Tibial nerve (tissue), 4 donors: ENCODE measurements at regions not wholly inside any gene's neighbourhood (a gene's known extent, or its start where the extent isn't known, plus 50 kb on each side); places are given as distances from the start of the nearest gene placed in this dataset.

Experiments
- EP300 ChIP-seq, 2 donors: sonication (generic); formaldehyde crosslinking; IDR thresholded peaks; one replicate each; pipeline ENCODE4 v1.6.1; 2017; ENCODE audit warnings: antibody characterized with exemption in 2 of 2, mild to moderate bottlenecking in 1 of 2
- TF ChIP-seq, protein P1 (sequence below), 5 experiments: fragments of 200-600 bp in 3 of 5; fragments of 450-650 bp in 2 of 5; sonication (generic) in 3 of 5; IDR thresholded peaks; one replicate each; pipeline ENCODE4 v1.5.1; 2016 to 2019; ENCODE audit warnings: antibody characterized with exemption in 5 of 5, mild to moderate bottlenecking in 3 of 5, moderate library complexity in 2 of 5

GRCh38 chr4:95732061-95732460, 107.8 kb upstream of the PDHA2 start:
- TF ChIP-seq, protein P1, sequence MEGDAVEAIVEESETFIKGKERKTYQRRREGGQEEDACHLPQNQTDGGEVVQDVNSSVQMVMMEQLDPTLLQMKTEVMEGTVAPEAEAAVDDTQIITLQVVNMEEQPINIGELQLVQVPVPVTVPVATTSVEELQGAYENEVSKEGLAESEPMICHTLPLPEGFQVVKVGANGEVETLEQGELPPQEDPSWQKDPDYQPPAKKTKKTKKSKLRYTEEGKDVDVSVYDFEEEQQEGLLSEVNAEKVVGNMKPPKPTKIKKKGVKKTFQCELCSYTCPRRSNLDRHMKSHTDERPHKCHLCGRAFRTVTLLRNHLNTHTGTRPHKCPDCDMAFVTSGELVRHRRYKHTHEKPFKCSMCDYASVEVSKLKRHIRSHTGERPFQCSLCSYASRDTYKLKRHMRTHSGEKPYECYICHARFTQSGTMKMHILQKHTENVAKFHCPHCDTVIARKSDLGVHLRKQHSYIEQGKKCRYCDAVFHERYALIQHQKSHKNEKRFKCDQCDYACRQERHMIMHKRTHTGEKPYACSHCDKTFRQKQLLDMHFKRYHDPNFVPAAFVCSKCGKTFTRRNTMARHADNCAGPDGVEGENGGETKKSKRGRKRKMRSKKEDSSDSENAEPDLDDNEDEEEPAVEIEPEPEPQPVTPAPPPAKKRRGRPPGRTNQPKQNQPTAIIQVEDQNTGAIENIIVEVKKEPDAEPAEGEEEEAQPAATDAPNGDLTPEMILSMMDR (IDR thresholded peaks at IDR 0.05), result no peak
- no peak for TF ChIP-seq EP300 (IDR thresholded peaks at IDR 0.05)
